ENCODE measurements at regions not wholly inside any gene's neighbourhood (a gene's known extent, or its start where the extent isn't known, plus 50 kb on each side); places are given as distances from the start of the nearest gene placed in this dataset.

- intact Hi-C loops (cut with DNase I; ENCODE audit: low total_unique reads), result no loop called here
- DNase-seq, result no peak
- WGBS, 5 donors, result 69 to 75% (median 70%) methylated on average over 2 of the region's 2 CpGs
Observed at GRCh38 chr5:53766673-53767072, 206.2 kb downstream of the NDUFS4 start.

GRCh38 chr5:53777864-53778618 lies 217.6 kb downstream of the NDUFS4 start:
- peaks cover 0 to 7% (median 0%) of the 10 kb centered on the region in 6 donors for H3K4me1 ChIP-seq
- no peak for DNase-seq
- TF ChIP-seq CTCF (IDR thresholded peaks at IDR 0.05 in 8 of 11, conservative IDR thresholded peaks at IDR 0.05 in 3 of 11), result no peak
- no peak for TF ChIP-seq POLR2AphosphoS5 (IDR thresholded peaks at IDR 0.05)
- no peak for TF ChIP-seq POLR2A (IDR thresholded peaks at IDR 0.05)
- no peak overlapping the region for H3K4me3 ChIP-seq
- H3K27ac ChIP-seq, result no peak overlapping the region
- intact Hi-C loops (cut with DNase I; ENCODE audit: low total_unique reads), result no loop called here
- no peaks in the 10 kb centered on the region for H3K27me3 ChIP-seq (replicated peaks in 1 of 7)
- whole genome bisulfite sequencing, 5 donors, result 89 to 95% (median 90%) methylated on average over 5 of the region's 5 CpGs
- no peaks in the 10 kb centered on the region for H3K9me3 ChIP-seq
- no peaks in the 10 kb centered on the region for H3K36me3 ChIP-seq

More at GRCh38 chr5:53766673-53767072, 206.2 kb downstream of the NDUFS4 start:
- Histone ChIP-seq H3K4me1 (no peaks in the 10 kb centered on the region), H3K27me3 (replicated peaks in 1 of 7) (no peaks in the 10 kb centered on the region), H3K4me3 (no peak overlapping the region), H3K36me3 (no peaks in the 10 kb centered on the region), H3K9me3 (peaks cover 0 to 14% (median 0%) of the 10 kb centered on the region in 8 donors), H3K27ac (no peak overlapping the region)
- TF ChIP-seq CTCF (IDR thresholded peaks at IDR 0.05 in 8 of 11, conservative IDR thresholded peaks at IDR 0.05 in 3 of 11), result no peak
- no peak for TF ChIP-seq POLR2AphosphoS5 (IDR thresholded peaks at IDR 0.05)
- no peak for TF ChIP-seq POLR2A (IDR thresholded peaks at IDR 0.05)

GRCh38 chr5:53779541-53779981 lies 219.1 kb downstream of the NDUFS4 start:
- DNase-seq, result no peak
- TF ChIP-seq POLR2AphosphoS5 (IDR thresholded peaks at IDR 0.05) (no peak), POLR2A (IDR thresholded peaks at IDR 0.05) (no peak), CTCF (IDR thresholded peaks at IDR 0.05 in 8 of 11, conservative IDR thresholded peaks at IDR 0.05 in 3 of 11) (no peak)

GRCh38 chr5:53782620-53783019 lies 222.2 kb downstream of the NDUFS4 start:
- Histone ChIP-seq H3K27ac (no peak overlapping the region), H3K27me3 (replicated peaks in 1 of 7) (no peaks in the 10 kb centered on the region), H3K4me1 (peaks cover 0 to 7% (median 0%) of the 10 kb centered on the region in 6 donors), H3K9me3 (no peaks in the 10 kb centered on the region), H3K36me3 (no peaks in the 10 kb centered on the region), H3K4me3 (no peak overlapping the region)
- WGBS, 5 donors, result 88 to 95% (median 94%) methylated on average over 4 of the region's 4 CpGs
- intact Hi-C loops (cut with DNase I; ENCODE audit: low total_unique reads), result no loop called here
- no peak for TF ChIP-seq CTCF (IDR thresholded peaks at IDR 0.05 in 8 of 11, conservative IDR thresholded peaks at IDR 0.05 in 3 of 11)
- TF ChIP-seq POLR2A (IDR thresholded peaks at IDR 0.05), result no peak
- TF ChIP-seq POLR2AphosphoS5 (IDR thresholded peaks at IDR 0.05), result no peak
- no peak for DNase-seq

More at GRCh38 chr5:53779541-53779981, 219.1 kb downstream of the NDUFS4 start:
- Histone ChIP-seq H3K36me3 (no peaks in the 10 kb centered on the region), H3K9me3 (no peaks in the 10 kb centered on the region), H3K4me3 (no peak overlapping the region), H3K27ac (no peak overlapping the region), H3K27me3 (replicated peaks in 1 of 7) (no peaks in the 10 kb centered on the region), H3K4me1 (peaks cover 0 to 7% (median 0%) of the 10 kb centered on the region in 6 donors)
- 29 to 46% (median 37%) methylated on average over 4 of the region's 4 CpGs for WGBS, 5 donors
- intact Hi-C loops (cut with DNase I; ENCODE audit: low total_unique reads), result no loop called here
